GM19455 (cell line): ENCODE measurements at regions not wholly inside any gene's neighbourhood (a gene's known extent, or its start where the extent isn't known, plus 50 kb on each side); places are given as distances from the start of the nearest gene placed in this dataset.

Experiments used
- ATAC-seq: cut with Tn5 transposase; IDR thresholded peaks from one replicate; pipeline ENCODE4 v1.9.1; 2021; ENCODE audit not compliant: unreplicated experiment

GRCh38 chr5:98982880-98983279, 54.1 kb upstream of the CHD1 start:
- ATAC-seq, result no peak
